Stimulated activated CD4-positive, alpha-beta T cell treated with anti-CD3 and anti-CD28 coated beads, Interleukin-12 subunit alpha, Interleukin-12 subunit beta, amount 100 ng/mL, for 48 hours (primary cell): ENCODE measurements at regions not wholly inside any gene's neighbourhood (a gene's known extent, or its start where the extent isn't known, plus 50 kb on each side); places are given as distances from the start of the nearest gene placed in this dataset.
"Not testable (repeated sequence)": the region's sequence is repeated elsewhere in the genome, so short reads cannot be mapped to it uniquely, and the experiment has no call there.

Experiments
- DNase-seq, 3 donors: peaks; one replicate each; pipeline ENCODE4 v3.0.0-alpha.2; 2020; ENCODE audit warnings: low read depth in 2 of 3, low spot score in 1 of 3

DNA sequence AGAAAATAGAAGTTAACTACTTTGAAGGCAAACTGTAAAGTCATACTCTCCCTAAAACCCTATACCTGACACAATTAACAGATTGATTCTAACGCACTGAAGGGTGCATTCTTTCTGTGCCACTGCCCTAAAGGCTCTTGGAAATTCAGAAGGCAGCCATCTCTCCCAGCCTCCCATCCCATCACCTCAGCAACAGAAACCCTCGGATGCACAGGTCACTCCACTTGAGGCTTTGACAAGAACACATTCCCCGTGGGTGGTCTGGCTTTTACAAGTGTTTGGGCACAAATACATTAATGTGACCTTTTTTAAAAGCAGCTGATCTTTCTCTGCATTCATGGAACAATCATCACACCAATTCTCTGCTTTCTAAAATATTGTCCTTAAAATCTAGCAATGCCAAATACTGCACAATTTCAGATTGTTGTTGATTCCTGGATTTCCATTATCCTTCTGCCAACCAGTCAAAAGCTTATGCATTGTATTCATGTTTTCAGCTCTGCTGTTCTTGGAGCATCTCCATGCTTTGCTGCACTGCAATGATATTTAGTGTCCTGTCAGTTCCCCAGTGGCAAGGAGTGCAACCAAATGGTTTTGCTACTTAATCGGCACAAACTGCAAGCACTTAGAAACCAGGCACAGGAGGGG lies 175.6 kb downstream of the TMEM161B start:
- DNase-seq = no peak

DNA sequence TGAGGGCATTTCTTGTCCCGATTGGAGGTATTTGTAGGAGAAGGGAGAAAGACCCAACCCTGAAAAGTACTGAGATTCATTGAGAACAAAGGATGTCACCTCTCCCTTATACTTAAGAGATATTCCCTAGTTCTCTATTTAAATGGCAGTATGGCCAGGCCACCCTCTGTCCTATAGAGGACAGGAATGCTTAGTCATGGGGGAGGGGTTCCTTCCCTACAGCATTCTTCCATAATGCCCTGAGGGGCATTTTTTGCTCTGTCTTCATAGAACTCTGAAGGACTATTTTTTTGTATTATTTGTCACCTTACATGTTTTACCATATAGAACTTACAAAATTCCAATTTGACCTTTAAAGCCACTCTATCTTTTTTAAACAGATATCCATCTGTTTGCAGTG lies 176.3 kb downstream of the TMEM161B start:
- no peak for DNase-seq

- DNase-seq = no peak
Observed at GRCh38 chr5:88090506-88090905, 178.1 kb downstream of the TMEM161B start.

- no peak for DNase-seq
Observed at GRCh38 chr5:88089719-88090390, 178.8 kb downstream of the TMEM161B start.

DNA sequence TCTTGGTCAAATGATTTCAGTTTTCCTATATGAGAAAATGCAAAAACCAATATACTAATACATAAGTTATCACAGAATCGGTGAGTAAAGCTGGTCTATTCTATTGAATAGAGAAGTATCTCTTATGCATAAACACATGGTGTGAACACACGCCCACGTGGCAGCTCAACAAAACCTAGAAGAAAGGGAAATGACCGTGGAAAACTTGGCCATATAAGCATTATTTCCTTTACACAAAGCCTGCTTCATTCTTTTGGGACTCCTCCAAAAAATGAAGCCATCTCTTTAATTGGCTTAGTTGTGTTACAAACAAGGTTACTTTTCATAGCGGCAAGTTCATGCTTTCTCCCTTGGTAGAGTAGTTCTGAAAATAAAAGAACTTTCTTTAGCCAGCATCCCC lies 183.2 kb downstream of the TMEM161B start:
- DNase-seq = no peak

GRCh38 chr5:88081877-88082276 lies 186.8 kb downstream of the TMEM161B start:
- DNase-seq = no peak

DNA sequence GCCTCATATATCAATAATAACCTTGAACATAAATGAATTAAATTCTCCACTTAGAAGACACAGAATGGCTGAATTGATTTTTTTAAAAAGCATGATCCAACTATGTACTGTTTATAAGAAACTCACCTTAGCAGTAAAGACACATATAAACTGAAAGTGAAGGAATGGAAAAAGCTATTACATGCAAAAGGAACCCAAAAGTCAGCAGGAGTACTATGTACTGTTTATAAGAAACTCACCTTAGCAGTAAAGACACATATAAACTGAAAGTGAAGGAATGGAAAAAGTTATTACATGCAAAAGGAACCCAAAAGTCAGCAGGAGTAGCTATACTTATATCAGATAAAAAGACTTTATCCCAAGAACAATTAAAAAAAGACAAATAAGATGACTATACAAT lies 204.8 kb downstream of the TMEM161B start:
- DNase-seq = no peak

DNA sequence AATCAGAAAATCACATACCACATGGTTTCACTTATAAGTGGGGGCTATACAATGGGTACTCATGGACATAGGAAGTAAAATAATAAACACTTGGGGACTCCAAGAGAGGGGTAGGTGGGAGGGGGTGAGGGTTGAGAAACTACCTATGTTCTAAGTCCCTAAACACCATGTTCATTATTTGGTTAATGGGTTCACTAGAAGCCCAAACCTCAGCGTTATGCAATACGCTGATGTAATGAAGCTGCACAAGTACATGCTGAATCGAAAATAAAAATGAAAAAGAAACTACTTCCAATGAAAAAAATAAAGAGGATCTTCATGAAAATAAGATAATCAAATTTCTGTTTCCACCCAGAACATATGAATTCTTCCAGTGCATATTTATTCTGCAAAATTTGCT lies 208.5 kb downstream of the TMEM161B start:
- no peak for DNase-seq

- no peak for DNase-seq
Observed at GRCh38 chr5:88058625-88059024, 210.0 kb downstream of the TMEM161B start.

DNA sequence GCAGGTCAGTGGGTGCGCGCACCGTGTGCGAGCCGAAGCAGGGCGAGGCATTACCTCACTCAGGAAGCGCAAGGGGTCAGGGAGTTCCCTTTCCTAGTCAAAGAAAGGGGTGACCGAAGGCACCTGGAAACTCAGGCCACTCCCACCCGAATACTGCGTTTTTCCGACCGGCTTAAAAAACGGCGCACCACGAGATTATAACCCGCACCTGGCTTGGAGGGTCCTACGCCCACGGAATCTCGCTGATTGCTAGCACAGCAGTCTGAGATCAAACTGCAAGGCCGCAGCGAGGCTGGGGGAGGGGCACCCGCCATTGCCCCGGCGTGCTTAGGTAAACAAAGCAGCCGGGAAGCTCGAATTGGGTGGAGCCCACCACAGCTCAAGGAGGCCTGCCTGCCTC lies 216.2 kb downstream of the TMEM161B start:
- DNase-seq = not testable (repeated sequence)

GRCh38 chr5:88051148-88051547 lies 217.5 kb downstream of the TMEM161B start:
- no peak for DNase-seq

GRCh38 chr5:88049737-88050136 lies 218.9 kb downstream of the TMEM161B start:
- no peak for DNase-seq

DNA sequence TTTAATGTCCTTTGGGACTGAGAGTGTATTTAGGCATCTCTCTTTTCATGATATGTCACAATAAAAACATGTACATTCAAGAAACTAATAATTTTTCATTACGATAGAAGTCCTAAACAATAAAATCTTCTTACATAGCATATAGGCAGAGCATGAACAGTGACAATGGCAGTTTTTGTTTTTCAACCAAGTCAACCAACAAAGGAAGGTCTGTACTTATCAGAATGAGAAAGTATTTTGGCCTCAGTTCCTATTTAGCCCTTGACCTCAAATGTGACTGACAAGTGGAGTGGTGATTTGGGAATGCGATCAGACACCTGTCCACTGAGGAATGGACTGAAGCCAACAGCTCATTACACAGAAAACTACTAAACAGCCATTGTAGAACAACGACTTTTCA lies 219.5 kb downstream of the TMEM161B start:
- DNase-seq = no peak

DNA sequence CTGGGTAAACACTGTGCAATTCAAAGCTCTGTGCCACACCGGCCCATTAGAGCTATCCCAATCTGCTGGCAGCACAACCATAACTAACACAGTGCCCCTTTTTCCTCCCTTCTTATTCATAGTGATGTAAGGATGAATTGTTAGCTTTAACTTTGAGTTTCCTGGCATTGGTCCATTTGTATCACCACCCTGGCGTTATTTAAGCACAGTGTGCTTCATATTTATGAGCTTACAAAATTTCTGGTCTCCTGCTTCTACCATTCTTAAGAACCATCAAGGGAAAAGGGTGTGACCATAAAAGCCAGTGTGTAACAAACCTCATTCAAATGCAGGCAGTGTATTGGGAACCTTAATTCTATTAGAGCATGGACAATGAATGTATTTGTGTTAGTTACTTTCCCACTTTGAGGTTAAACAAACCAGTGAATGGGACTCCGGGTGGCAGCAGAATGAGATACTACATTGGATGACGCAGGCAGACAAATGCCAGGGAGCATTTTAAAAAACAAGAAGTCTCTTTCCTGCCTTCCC lies 222.6 kb downstream of the TMEM161B start:
- no peak for DNase-seq

GRCh38 chr5:88045165-88045564 lies 223.5 kb downstream of the TMEM161B start:
- no peak for DNase-seq

DNA sequence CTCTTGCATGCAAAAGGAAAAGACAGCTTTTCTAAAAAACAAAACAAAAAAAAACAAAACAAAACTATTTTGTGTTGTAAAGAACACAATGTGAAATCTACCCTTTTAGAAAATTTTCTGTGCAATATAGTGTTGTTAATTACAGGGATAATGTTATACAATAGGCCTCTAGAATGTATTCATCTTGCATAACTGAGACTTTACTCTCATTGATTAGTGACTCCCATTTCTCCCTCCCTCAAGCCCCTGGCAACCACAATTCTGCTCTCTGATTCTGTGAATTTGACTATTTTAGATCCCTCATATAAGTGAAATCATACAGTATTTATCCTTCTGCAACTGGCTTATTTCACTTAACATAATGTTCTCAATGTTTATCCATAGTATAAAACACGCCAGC lies 234.1 kb downstream of the TMEM161B start:
- no peak for DNase-seq

DNA sequence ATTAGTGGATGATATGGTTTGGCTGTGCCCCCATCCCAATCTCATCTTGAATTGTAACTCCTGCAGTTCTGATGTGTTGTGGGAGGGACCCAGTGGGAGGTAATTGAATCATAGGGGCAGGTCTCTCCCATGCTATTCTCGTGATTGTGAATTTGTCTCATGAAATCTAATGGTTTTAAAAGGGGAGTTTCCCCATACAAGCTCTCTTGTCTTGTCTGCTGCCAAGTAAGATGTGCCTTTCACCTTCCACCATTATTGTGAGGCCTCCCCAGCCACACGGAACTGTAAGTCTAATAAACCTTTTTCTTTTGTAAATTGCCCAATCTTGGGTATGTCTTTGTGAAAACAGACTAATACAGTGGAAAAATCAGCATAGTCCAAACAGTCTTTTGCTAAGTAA lies 235.5 kb downstream of the TMEM161B start:
- DNase-seq = no peak

DNA sequence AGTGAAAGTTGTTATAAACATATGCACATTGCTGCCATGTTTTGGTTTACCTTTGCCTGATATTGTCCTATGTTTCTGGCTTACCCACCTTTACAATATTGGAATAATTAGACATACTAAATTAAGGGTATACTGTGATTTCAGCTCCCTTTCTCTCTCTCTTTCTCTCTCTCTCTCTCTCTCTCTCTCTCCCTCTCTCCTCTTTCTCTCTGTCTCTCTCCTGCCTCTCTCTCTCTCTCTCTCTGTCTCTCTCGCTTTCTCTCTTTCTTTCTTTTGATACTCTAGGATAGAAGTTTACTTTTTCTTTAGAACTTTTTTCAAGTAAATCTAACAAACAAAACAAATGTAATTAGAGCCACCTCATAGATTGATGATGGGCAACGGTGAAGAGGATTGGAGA lies 239.6 kb downstream of the TMEM161B start:
- no peak for DNase-seq

GRCh38 chr5:88021141-88021540 lies 247.5 kb downstream of the TMEM161B start:
- no peak for DNase-seq

DNA sequence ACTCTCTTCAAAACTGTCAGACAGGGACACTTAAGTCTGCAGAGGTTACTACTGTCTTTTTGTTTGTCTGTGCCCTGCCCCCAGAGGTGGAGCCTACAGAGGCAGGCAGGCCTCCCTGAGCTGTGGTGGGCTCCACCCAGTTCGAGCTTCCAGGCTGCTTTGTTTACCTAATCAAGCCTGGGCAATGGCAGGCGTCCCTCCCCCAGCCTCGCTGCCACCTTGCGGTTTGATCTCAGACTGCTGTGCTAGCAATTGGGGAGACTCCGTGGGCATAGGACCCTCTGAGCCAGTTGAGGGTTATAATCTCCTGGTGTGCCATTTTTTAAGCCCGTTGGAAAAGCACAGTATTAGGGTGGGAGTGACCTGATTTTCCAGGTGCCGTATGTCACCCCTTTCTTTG lies 253.7 kb downstream of the TMEM161B start:
- not testable (repeated sequence) for DNase-seq

- DNase-seq = no peak
Observed at GRCh38 chr5:88000877-88001276, 267.8 kb downstream of the TMEM161B start.

DNA sequence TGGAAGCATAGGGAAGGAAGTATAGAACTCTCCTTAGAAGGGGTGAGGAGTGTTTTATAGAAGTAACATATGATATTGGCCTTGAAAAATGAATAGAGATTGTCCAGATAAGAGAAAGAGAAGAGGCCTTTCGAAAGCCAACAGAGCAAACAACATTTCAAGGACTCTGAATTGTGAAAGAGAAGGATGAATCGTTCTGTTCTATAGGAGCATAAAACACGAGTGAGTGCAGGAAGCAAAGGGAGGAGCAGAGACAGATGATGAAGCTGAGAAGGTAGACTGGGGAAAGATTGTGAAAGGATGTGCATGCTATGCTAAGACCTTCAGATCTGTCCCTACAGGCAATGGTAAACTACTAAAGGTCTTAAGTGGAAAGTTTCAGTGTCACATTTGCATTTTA lies 271.0 kb downstream of the TMEM161B start:
- DNase-seq = no peak

GRCh38 chr5:87966213-87966612 lies 302.4 kb downstream of the TMEM161B start:
- DNase-seq = no peak
